HepG2 (cell line): ENCODE measurements at regions not wholly inside any gene's neighbourhood (a gene's known extent, or its start where the extent isn't known, plus 50 kb on each side); places are given as distances from the start of the nearest gene placed in this dataset.

Experiments used
- PHF8 ChIP-seq: sonication (generic); formaldehyde crosslinking; IDR thresholded peaks from 2 replicates; pipeline ENCODE4 v1.5.0; 2020; ENCODE audit warnings: missing genetic modification reagents
- TF ChIP-seq, protein P1 (sequence below): sonication (generic); formaldehyde crosslinking; IDR thresholded peaks from 2 replicates; pipeline ENCODE4 v1.5.0; 2020; ENCODE audit warnings: mild to moderate bottlenecking, missing genetic modification reagents, borderline replicate concordance
- TF ChIP-seq, protein P2 (sequence below): sonication (generic); formaldehyde crosslinking; IDR thresholded peaks from 2 replicates; pipeline ENCODE4 v1.5.0; 2020; ENCODE audit warnings: mild to moderate bottlenecking, missing genetic modification reagents, moderate library complexity

DNA sequence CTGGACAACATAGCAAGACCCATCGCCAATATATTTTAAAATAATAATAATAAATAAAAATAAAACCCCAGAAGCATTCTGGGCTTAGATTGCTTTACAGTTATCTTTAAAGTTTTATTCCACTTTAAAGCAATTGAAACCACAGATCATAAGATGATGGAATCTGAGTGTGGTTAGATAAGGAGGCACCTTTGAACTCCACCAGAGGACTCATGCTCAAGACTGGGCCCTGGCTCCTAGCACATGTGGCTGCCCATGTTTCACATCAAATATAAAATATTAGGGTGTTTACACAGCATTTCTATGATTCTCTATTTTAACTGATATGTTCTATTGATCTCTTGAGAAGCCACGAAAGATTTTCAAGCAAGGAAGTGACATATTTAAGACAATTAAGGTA is 52.6 kb upstream of the BBS12 start:
- TF ChIP-seq, protein P1, sequence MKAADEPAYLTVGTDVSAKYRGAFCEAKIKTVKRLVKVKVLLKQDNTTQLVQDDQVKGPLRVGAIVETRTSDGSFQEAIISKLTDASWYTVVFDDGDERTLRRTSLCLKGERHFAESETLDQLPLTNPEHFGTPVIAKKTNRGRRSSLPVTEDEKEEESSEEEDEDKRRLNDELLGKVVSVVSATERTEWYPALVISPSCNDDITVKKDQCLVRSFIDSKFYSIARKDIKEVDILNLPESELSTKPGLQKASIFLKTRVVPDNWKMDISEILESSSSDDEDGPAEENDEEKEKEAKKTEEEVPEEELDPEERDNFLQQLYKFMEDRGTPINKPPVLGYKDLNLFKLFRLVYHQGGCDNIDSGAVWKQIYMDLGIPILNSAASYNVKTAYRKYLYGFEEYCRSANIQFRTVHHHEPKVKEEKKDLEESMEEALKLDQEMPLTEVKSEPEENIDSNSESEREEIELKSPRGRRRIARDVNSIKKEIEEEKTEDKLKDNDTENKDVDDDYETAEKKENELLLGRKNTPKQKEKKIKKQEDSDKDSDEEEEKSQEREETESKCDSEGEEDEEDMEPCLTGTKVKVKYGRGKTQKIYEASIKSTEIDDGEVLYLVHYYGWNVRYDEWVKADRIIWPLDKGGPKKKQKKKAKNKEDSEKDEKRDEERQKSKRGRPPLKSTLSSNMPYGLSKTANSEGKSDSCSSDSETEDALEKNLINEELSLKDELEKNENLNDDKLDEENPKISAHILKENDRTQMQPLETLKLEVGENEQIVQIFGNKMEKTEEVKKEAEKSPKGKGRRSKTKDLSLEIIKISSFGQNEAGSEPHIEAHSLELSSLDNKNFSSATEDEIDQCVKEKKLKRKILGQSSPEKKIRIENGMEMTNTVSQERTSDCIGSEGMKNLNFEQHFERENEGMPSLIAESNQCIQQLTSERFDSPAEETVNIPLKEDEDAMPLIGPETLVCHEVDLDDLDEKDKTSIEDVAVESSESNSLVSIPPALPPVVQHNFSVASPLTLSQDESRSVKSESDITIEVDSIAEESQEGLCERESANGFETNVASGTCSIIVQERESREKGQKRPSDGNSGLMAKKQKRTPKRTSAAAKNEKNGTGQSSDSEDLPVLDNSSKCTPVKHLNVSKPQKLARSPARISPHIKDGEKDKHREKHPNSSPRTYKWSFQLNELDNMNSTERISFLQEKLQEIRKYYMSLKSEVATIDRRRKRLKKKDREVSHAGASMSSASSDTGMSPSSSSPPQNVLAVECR (CRISPR knock-in tag), result no peak
- TF ChIP-seq, protein P2, sequence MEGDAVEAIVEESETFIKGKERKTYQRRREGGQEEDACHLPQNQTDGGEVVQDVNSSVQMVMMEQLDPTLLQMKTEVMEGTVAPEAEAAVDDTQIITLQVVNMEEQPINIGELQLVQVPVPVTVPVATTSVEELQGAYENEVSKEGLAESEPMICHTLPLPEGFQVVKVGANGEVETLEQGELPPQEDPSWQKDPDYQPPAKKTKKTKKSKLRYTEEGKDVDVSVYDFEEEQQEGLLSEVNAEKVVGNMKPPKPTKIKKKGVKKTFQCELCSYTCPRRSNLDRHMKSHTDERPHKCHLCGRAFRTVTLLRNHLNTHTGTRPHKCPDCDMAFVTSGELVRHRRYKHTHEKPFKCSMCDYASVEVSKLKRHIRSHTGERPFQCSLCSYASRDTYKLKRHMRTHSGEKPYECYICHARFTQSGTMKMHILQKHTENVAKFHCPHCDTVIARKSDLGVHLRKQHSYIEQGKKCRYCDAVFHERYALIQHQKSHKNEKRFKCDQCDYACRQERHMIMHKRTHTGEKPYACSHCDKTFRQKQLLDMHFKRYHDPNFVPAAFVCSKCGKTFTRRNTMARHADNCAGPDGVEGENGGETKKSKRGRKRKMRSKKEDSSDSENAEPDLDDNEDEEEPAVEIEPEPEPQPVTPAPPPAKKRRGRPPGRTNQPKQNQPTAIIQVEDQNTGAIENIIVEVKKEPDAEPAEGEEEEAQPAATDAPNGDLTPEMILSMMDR (CRISPR knock-in tag), result no peak
- TF ChIP-seq PHF8 (CRISPR knock-in tag), result no peak
